Prostate gland (tissue), 2 donors: ENCODE measurements at regions not wholly inside any gene's neighbourhood (a gene's known extent, or its start where the extent isn't known, plus 50 kb on each side); places are given as distances from the start of the nearest gene placed in this dataset.

Source experiments
- DNase-seq: peaks from one replicate; pipeline ENCODE4 v3.0.0-alpha.2; 2019; ENCODE audit warnings: low spot score
- H3K27ac ChIP-seq, 2 donors: fragments of 200-600 bp; sonication (generic); 2 replicates each; pipeline ENCODE4 v1.5.1; 2017 to 2019
- H3K27me3 ChIP-seq: fragments of 200-600 bp; sonication (generic); replicated peaks from 2 replicates; pipeline ENCODE4 v1.5.1; 2019; ENCODE audit not compliant: insufficient read depth
- H3K36me3 ChIP-seq, 2 donors: fragments of 200-600 bp; sonication (generic); 1 replicate in 1 of 2; 2 replicates in 1 of 2; pipeline versions ENCODE4 v1.5.1 to v1.8.1; 2017 to 2019
- H3K4me1 ChIP-seq: fragments of 200-600 bp; sonication (generic); replicated peaks from 2 replicates; pipeline ENCODE4 v1.5.1; 2019
- H3K4me3 ChIP-seq, 2 donors: fragments of 200-600 bp; sonication (generic); 2 replicates each; pipeline ENCODE4 v1.5.1; 2017 to 2019
- H3K9me3 ChIP-seq: fragments of 200-600 bp; sonication (generic); 2 replicates; pipeline ENCODE4 v1.5.1; 2017
- POLR2A ChIP-seq: fragments of 450-650 bp; IDR thresholded peaks from one replicate; pipeline ENCODE4 v1.6.1; 2016; ENCODE audit warnings: antibody characterized with exemption, mild to moderate bottlenecking
- POLR2AphosphoS5 ChIP-seq: sonication (generic); formaldehyde crosslinking; IDR thresholded peaks from one replicate; pipeline ENCODE4 v1.6.1; 2017; ENCODE audit warnings: antibody characterized with exemption
- WGBS: methylation state at CpG from one replicate; pipeline ENCODE4 v1.1.5; 2018; 5-methylcytosine and 5-hydroxymethylcytosine counted together
- intact Hi-C: fragments of 100-400 bp; cut with DNase I; formaldehyde crosslinking; loops from one replicate; pipeline ENCODE4 v1.14.2; 2022
- TF ChIP-seq, protein P1 (sequence below), 4 experiments: fragments of 200-600 bp in 2 of 4; fragments of 450-650 bp in 2 of 4; sonication (generic) in 2 of 4; IDR thresholded peaks; 1 replicate in 3 of 4; 2 replicates in 1 of 4; pipeline ENCODE4 v1.5.1; 2016 to 2019; ENCODE audit warnings: antibody characterized with exemption in 4 of 4, mild to moderate bottlenecking in 2 of 4, moderate library complexity in 2 of 4

DNA sequence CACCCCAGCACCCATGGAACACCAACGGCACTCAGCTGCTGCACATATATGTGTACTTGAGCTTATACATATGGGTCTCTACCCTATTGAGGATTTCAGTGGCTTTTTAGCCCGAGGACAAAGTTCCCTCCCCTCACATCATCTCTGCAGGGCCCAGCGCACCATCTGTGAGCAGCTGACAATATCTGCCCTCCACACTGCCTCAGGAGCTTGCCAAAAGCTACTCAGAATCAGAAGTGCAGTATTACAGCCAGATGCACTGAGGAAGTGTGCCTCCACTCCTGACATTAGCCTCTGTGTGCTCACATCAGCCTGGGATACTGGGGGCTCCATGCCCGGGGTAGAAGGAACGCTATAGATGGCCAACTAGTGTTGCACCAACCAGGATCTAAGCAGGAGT is 903.9 kb downstream of the UQCRFS1 start:
- H3K9me3 ChIP-seq: no peaks in the 10 kb centered on the region
- no peak for DNase-seq
- H3K36me3 ChIP-seq: no peaks in the 10 kb centered on the region
- no peak overlapping the region for H3K4me3 ChIP-seq
- no peak for TF ChIP-seq POLR2A
- no peak for TF ChIP-seq POLR2AphosphoS5
- TF ChIP-seq, protein P1, sequence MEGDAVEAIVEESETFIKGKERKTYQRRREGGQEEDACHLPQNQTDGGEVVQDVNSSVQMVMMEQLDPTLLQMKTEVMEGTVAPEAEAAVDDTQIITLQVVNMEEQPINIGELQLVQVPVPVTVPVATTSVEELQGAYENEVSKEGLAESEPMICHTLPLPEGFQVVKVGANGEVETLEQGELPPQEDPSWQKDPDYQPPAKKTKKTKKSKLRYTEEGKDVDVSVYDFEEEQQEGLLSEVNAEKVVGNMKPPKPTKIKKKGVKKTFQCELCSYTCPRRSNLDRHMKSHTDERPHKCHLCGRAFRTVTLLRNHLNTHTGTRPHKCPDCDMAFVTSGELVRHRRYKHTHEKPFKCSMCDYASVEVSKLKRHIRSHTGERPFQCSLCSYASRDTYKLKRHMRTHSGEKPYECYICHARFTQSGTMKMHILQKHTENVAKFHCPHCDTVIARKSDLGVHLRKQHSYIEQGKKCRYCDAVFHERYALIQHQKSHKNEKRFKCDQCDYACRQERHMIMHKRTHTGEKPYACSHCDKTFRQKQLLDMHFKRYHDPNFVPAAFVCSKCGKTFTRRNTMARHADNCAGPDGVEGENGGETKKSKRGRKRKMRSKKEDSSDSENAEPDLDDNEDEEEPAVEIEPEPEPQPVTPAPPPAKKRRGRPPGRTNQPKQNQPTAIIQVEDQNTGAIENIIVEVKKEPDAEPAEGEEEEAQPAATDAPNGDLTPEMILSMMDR (IDR thresholded peaks at IDR 0.05): no peak
- H3K4me1 ChIP-seq: no peaks in the 10 kb centered on the region
- WGBS: 86% methylated on average over 5 of the region's 5 CpGs
- H3K27ac ChIP-seq: no peak overlapping the region
- no peaks in the 10 kb centered on the region for H3K27me3 ChIP-seq
- intact Hi-C loops: no loop called here

DNA sequence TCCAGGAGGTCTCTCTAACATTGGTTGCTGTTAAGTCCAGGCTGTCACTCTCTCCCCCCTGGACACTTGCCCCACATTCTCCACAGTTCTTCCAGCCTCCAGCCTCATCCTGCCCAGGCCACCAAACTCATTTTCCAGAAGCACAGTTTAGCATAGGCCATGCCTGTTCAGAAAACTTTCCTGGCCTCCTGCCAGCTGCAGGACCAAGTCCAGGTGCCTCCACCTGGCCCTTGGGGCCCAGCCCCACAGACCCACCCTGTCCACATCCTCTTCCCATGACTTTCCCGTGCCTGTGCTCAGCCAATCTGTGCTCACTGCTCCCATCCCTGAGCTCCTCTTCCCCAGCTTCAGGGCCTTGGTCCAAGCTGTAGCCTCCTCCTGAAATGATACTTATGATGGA is 905.0 kb downstream of the UQCRFS1 start:
- WGBS: 48% methylated on average over 1 of the region's 1 CpG
- Histone ChIP-seq H3K36me3 (no peaks in the 10 kb centered on the region), H3K27me3 (no peaks in the 10 kb centered on the region), H3K27ac (no peak overlapping the region), H3K4me3 (no peak overlapping the region), H3K9me3 (no peaks in the 10 kb centered on the region), H3K4me1 (no peaks in the 10 kb centered on the region)
- no peak for DNase-seq
- TF ChIP-seq POLR2AphosphoS5 (no peak), POLR2A (no peak)
- TF ChIP-seq, protein P1 (IDR thresholded peaks at IDR 0.05): no peak
- intact Hi-C loops: no loop called here

DNA sequence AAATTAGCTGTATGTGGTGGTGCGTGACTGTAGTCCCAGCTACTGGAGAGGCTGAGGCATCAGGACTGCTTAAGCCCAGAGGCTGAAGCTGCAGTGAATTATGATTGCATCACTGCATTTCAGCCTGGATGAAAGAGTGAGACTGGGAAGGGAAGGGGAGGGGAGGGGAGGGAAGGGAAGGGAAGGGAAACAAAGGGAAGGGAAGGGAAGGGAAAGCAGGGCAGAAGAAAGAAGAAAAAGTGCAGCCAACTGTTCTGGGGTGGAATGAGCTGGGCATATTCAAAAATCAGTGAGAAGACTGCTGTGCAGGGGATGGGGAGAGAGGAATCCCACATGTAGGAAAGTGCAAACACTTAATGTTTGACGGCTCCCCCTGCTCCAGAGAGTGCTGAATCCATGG is 905.5 kb downstream of the UQCRFS1 start:
- WGBS: 78% methylated on average over 2 of the region's 2 CpGs
- DNase-seq: no peak
- Histone ChIP-seq H3K9me3 (no peaks in the 10 kb centered on the region), H3K4me3 (no peak overlapping the region), H3K36me3 (no peaks in the 10 kb centered on the region), H3K27me3 (no peaks in the 10 kb centered on the region), H3K4me1 (no peaks in the 10 kb centered on the region), H3K27ac (no peak overlapping the region)
- TF ChIP-seq, protein P1 (IDR thresholded peaks at IDR 0.05): no peak
- TF ChIP-seq POLR2A: no peak
- intact Hi-C loops: no loop called here

DNA sequence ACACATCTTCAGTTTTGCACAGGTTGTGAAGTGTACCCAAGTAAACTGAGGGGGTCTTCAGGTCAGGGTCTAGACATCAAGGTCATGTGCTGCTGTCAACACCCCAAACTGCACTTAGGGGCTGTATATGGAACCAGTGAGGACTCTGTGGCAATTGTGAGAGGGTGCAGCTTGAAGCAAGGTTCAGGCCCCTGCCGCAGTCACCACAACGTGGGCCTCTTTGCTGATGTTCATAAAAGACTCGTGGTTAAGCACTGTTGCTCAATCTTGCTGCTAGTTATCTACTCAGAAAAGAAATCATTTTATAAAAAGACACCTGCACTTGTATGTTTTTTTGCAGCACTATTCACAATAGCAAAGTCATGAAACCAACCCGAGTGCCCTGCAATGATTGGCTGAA is 907.4 kb downstream of the UQCRFS1 start:
- TF ChIP-seq POLR2AphosphoS5 (no peak), POLR2A (no peak)
- TF ChIP-seq, protein P1 (IDR thresholded peaks at IDR 0.05): no peak
- Histone ChIP-seq H3K9me3 (no peaks in the 10 kb centered on the region), H3K4me3 (no peak overlapping the region), H3K27me3 (no peaks in the 10 kb centered on the region), H3K27ac (no peak overlapping the region), H3K4me1 (no peaks in the 10 kb centered on the region), H3K36me3 (no peaks in the 10 kb centered on the region)
- 81% methylated on average over 4 of the region's 4 CpGs for WGBS
- intact Hi-C loops: no loop called here
- no peak for DNase-seq

DNA sequence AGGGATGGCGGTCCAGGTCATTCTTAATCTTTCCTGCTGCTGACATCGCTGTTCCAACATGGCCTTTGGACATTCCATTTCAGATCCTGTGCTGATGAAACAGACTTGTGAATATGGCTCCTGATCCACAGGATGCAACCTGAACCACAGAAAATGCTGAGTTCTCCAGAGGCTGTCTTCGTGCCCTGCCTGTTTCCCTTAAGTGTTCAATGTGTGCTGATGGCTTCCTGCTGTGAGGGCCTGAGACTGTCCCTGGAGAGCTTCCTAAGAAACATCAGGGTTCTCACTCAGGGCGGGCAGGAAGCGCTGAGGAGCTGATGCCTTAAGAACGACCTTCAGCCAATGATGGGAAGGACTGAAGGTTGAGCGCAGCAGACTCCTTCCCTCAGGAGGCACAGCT is 909.4 kb downstream of the UQCRFS1 start:
- no peaks in the 10 kb centered on the region for H3K4me1 ChIP-seq
- TF ChIP-seq, protein P1 (IDR thresholded peaks at IDR 0.05): no peak
- TF ChIP-seq POLR2AphosphoS5: no peak
- TF ChIP-seq POLR2A: no peak
- H3K36me3 ChIP-seq: no peaks in the 10 kb centered on the region
- H3K9me3 ChIP-seq: no peaks in the 10 kb centered on the region
- WGBS: 80% methylated on average over 7 of the region's 7 CpGs
- intact Hi-C loops: no loop called here
- no peaks in the 10 kb centered on the region for H3K27me3 ChIP-seq
- no peak overlapping the region for H3K4me3 ChIP-seq
- no peak overlapping the region for H3K27ac ChIP-seq
- DNase-seq: no peak
